CD4-positive, alpha-beta T cell treated with Interleukin-15 for 4 hours (primary cell): ENCODE measurements at regions not wholly inside any gene's neighbourhood (a gene's known extent, or its start where the extent isn't known, plus 50 kb on each side); places are given as distances from the start of the nearest gene placed in this dataset.

ENCODE experiments used
- DNase-seq: peaks from one replicate; pipeline ENCODE4 v3.0.0-alpha.2; 2020; ENCODE audit warnings: low spot score

DNA sequence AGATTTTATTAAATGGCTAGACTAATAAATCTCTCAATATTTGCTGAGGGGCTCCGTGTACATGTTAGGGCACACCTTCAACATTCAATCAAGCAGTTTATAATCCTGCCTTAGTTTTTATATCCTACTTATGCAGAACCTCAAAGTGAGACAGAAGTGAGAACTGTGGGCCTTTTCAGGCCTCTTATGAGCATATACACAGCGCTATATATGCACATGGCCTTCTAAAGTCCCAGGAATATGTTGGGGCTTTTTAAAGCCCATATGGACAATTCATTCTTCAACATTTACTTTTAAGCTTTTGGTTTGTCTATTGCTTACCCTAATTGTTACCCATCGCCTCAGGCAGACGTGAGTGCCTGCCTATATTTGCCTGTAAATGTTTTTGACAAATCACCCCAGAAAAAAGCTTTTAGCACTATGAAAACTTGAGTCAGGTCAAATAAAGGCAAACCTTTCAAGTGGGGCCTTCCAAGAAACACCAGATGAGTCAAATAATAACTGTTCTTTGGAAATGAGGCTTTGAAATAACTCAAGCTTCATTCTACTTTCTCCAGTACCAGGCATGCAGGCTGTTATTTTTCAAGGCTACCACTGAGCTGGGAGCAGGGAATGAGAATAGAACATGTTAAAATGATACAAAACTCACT is 58.2 kb downstream of the ESM1 start:
- DNase-seq = no peak

DNA sequence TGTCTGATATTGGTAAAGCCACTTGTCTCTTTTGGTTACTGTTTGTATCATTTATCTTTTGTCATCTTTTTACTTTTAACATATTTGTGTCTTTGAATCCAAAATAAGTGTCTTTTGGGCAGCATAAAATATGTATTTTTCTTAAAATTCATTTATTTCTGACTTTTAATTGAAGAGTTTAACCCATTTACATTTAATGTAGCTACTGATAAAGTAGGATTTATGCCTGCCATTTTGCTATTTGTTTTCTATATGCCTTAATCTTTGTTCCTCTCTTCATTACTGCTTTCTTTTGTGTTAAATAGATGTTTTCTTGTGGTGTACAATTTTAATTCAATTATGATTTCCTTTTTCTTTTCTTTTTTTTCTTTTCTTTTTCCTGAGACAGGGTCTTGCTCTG is 60.9 kb downstream of the ESM1 start:
- no peak for DNase-seq

DNA sequence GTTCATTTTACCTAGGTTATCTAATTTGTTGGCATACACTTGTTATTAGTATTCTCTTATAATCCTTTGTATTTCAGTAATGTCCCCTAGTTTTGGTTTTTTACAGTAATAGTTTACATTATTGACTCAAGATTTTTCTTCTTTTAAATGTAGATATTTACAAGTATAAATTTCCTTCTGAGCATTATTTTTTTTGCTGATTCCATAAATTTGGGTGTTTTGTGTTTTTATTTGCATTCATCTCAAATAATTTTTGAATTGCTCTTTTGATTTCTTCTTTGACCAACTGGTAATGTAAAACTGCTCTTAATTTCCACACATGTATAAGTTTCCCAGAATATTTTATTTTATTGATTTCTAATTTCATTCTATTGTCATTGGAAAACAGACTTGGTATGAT is 68.1 kb downstream of the ESM1 start:
- no peak for DNase-seq

DNA sequence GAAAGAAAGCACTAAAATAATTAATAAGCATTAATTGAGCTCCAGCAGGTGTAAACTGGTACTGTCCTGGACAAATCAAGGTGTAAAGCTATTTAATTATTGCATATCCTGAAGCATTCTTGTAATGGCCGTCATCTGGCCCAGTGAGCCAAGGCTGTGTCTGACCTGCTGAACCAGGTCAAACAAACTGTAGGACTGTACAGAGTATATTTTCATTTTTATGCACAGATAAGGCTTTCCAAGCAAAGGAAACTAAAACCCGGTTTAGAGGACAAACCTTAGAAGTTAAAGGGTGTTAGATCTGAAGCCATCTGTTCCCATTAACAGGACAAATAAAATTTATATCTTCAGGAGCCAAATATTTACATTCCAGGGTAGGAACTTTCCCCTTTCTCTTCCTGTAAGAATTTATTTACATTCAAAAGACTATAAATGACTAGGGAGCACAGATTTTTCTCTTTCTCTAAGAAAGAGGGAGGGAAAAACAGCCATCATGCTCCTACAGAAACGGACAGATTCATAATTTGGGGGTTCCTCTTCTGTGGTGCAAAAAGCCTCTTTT is 69.8 kb downstream of the ESM1 start:
- DNase-seq = no peak

DNA sequence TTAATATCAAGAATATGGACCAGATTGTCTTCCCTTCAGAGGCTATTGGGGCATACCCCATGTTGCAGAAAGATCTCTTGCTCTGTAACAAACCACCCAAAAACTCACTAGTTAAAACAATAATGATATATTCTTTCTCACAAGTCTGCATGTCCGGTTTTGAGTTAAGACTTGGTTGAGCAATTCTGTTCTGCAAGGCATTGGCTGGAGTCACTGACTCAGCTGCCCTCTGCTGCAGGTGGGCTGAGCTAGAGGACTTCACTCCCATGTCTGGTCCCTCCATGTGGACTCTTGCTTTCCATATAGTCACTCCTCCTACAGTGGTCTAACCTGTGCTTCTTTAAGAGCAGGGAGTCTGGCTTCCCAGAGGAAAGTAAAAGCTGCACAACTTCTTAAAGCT is 73.4 kb downstream of the ESM1 start:
- no peak for DNase-seq

DNA sequence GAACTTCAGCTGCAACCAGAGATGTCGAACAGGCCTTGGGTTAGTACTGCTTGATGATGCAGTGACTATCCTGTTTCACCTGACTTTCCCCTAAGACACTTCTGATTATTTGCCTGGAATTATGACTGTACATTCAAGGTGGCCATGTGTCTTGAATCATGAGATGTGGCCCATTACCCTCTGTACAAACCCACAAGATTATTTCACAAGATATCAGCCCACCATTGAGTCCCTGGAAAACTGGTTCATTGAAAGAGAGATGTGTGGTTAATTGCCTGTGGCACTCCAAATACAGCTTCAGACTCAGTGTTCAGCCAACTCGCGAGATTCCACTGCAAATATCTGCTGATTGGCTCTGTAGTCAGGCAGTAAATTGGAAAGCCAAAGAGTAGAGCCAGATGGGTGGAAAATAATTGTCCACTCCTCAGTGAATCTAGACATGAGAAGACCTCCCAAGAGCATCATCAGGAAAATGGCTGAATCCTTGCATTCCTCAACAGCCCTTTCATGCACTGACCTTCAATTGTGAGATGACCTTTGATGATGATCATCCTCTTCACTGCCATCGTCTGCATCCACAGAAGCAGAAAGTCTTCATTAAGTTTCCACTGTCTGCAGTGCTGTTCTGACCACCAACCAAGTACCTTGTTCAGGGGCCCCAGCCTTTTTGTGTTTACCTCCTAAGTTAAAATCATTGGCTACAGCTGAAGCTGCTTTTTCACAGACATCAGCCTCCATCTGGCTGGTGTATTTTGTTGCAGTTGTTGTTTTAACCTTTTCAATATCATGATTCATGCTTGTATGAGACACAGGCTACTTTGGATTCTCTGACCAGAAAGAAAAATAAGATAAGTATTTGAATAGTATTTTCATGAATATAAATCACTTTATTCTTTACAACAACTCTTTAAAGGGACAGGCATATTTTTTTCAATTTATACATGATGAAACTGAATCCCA is 75.2 kb downstream of the ESM1 start:
- no peak for DNase-seq

DNA sequence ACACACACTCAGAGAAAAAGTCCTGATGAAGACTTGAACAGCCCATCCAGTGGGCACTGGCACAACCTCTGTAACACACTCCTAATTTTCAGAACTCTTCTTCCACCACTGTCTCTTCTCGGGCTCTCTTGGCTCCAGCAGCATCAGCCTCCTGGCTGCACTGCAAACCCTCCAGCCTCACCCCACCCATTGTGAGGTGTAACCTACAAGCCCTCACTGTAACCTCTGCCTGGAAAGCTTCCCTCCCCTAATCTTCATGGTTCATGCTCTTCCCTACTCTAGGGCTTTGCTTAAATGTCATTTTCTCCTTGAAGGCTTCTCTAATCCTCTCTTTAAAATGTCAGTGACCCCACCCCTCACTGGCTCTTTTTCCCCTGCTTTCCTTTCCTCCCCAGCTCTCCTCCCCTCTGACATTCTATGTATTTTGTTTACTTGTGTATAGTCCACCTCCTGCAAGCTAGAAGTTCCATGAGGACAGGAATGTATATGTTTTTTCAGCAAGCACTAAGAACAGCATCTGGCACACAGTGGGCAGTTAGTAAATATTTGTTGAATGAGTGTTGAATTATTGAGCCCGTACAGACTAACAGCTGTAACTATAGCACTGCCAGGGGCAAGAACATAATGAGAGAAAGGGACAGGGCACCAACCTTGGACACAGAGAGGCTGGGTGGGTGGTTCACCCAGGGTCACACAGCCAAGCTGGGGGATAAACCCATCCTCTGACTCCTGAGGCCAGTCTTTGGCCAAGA is 76.4 kb downstream of the ESM1 start:
- DNase-seq = no peak

DNA sequence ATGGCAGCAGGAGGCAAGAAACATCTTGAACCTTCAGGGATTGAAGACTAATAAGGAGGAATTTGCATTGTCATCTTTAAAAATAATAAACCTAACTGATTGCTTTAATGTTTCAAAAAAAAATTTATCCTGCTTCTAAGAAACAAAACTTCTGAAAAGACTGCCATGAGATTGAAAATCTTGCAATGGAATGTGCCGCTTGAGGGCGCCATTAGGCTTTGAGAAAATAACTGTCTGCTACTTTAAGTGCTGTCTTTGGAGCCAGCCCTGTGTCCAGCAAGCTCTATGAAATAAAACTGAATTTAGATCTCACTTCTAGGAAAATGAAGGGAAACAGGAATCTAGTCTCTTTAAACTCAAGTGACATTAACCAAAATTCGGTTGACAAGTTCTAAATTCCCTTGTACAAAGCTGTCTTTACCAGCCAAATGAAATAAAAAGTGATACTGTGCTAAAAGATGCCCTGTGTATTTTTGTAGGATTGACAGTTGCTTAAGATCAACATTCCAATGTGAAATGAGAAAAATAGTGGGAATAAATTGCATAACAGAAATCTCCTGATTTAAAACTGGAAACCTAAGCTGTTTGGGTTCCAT is 79.4 kb downstream of the ESM1 start:
- peak; percentile 65 for DNase-seq

DNA sequence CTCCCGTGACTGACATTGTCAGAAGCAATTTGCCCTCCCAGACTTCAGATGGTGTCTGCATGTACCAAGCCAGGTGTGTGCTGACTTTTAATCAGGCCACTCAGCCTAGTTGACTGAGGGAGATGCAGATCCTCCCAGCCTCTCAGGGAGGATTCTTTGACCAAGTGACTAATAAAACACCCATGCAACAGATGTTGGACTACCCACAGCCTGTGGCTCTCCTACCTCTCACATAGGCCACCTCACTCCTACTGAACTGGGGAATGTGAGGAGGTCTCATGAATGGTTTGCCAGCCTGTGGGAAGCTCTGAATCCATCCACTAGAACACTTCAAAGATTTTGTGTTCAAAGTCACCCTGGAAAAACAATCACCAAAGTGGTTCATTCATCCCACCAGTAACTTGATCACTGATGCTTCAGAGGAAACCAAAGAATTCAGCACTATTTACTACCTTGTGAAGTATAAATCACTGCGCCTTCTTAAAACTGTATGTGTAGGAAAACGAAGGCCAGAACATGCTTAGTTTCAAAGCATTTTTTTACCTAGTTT is 80.1 kb downstream of the ESM1 start:
- DNase-seq = no peak

DNA sequence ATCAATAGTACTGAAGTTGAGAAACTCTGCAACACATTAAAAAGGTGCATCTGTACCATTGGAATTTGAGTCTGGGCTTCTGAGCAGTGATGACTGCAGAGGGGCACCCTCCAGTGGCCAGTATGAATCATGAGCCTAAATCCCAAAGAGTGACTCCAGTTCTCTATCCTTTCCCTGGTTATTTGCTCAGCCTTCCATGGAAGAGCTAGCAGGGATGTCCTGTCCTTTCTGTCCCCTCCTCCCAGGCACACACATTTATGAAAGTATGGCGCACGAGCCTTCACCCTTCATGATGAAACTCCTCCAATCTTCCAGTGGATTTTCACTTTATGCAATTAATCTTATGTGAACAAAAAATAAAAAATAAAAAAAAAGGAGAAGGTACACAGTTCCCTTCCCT is 81.0 kb downstream of the ESM1 start:
- no peak for DNase-seq

DNA sequence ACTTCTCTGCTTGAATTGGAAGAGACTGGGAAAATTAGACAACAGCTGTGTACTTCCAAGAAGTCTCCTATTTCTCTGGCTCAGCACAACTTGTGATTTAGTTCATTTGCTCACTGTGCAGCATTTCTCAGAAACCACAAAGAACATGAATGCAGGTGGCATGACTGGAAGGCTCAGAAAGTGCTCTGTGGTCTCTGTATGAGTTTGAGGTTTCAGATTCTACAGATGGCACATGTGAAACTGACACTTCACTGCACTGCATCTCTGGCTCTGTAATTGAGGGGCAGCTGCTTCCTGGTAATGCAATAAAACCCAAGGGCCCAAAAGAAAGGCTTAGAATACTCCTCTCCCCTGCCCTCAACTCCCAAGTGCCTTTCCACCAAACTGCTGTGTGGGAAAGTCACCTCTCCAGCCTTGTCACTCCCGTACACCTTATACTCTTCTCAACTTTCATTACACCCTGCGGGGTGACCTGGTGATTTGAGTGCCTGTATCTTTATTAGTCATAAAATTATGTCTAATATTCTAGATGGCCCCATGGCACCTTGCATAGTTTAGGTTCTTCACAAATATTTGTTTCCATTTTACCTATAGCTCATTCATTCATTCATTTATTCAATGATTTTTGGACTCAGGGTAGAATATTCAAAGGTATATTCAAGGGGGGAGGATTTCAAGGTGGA is 82.5 kb downstream of the ESM1 start:
- peak; percentile 12 for DNase-seq

DNA sequence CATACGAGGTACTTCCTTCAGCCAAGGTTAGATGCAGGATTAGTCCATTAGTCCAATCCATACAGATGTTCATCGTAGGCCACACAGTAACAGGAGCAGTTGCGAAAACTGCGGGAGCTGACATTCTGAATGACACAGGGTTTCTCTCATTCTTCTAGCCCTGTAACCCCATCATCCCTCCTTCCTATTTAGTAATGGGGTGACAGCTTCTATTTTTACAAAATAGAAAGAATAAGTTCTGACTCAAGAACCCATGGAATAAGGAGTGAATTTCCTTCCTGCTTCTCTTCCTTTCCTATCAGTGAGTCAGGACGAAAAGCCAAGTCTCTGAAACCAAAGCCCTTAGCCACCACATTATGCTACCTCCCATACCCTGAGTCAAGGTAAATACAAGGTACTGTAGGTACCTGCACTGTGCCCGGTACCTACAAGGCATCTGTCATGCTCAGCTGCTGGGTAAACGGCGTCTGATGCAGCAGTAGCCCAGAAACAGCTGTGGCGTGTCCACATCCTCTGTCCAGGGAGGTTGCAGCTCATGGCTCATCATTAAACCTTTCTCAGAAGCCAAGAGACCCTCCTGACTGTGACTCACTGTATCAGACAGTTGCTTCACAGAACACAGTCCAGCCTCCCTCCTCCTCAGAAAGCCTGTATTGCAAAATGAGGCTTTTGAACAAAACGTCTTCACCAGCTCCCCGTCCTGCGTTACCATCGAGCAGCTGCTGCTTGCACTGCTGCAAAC is 84.2 kb downstream of the ESM1 start:
- no peak for DNase-seq

DNA sequence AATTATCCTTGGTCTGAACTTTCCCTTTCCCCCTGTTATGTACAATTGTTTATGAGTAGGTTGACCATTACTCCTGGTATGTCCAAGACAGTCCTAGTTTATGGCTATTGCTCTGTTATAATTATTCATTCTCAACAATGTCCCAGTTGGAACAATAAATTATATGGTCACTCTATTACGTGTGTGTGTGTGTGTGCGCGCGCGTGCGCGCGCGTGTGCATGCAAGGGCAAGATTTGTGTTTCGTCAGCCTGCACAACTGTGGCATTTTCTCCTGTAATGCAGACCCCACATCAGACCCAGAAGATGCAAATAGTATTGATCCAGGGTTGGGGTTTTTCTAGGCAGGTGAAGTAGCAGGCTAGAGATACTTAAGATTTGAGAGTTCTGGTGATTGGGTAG is 88.4 kb downstream of the ESM1 start:
- DNase-seq = no peak

DNA sequence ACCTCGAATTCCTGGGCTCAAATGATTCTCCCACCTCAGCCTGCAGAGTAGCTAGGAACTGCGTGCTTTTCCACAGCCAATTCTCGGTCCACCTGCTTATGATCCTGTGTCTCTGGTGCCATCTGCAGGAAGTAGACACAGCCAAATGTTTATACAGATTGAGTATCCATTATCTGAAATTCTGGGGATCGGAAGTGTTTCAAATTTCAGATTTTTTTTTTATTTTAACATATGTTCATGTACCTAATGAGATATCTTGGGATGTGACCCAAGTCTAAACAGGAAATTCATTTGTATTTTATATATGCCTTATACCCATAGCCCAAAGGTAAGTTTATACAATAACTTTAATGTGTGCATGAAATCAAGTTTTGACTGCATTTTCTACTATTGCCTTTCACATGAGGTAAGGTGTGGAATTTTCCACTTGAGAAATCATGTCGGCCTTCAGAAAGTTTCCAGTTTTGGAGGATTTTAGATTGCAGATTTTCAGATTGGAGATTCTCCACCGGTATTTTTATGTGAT is 89.5 kb downstream of the ESM1 start:
- no peak for DNase-seq

DNA sequence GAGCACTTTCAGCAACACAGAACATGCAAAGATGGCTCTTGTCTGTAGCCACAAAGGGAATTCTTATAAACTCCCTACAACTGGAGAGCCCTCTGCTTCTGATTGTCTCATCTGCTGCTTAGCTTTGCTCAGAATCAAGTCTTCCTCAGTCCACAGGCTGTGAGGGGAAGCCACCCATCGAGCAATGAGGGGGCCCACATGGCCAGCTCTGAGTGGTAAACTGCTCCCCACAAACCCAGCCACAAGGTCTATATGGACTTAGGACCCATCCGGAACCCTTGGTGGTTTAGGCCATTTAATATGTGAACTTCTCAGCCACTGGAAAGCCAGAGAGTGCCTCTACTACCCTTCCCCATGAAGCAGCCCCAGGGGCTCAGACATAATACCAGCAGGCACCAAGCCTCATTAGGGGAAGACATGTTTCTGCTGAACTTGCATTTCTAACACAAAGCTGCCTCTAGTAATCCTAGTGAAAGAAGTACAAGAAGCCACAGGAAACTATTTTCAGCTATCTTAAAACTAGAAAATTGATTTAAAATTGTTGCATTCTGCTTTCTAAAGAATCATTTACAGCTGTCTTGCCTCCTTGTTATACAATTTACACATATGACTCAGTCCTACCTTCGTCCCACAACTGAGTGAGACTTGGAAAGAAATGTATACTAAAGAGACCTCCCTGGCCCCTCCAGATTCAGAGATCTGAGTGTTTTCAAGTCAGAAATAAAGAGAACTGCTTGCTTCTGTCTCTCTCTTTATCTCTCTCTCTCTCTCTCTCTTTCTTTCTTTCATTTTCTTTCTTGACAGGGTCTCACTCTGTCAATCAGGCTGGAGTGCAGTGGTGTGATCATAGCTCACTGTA is 90.2 kb downstream of the ESM1 start:
- no peak for DNase-seq

DNA sequence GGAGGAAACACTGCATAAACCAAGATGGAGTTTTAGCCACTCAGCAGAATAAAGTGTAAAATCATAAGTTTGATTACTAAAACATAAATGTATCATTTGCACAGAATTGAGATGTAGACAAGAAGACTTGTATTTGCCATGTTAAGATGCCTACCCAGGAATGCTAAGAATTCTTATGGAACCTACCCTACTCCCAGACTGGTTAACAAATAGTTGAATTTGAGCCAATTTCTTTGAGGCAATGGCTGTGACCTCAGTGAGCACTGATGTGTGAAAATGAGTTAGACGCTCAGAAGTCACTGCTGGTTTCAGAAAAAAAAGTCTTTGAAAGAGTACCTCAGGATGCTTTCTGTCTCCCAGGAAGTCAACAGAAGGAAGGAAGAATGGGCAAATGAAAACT is 95.6 kb downstream of the ESM1 start:
- DNase-seq = no peak

DNA sequence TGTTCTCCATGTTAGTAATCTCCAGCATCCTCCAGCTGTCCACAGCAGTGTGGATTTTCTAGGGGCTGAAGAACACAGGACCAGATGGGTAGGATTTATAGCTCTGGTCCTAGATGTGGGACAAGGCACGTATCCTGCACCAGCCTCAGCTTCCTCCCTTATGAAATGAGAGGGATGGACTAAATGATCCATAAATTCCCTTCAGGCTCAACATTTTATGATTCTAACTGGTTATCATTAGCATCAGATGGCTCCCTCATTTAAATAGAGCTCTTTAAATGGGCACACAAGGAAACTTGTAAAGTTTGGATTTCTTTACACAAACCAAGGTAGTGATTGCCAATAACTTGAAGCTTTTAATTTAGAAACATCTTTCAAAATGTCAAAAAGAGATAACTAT is 97.7 kb downstream of the ESM1 start:
- DNase-seq = no peak

DNA sequence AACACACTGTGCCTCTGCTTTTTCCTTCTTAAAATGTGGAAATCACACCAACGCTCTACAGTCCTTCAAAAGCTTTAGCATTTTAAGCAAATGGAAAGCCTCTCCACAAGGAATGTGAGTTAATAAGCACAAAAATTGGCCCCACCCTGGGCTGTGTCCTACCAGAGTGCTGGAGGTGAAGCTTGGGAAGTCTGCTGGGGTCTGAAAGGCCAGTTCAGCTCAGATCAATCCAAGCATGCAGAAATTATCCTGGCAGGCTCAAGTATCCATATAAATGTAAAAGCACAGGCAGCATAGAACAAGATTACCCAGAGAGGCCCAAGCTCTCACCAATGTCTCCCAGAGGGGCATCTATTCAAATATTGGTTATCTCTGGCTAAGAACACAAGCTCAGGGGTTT is 98.5 kb downstream of the ESM1 start:
- no peak for DNase-seq

DNA sequence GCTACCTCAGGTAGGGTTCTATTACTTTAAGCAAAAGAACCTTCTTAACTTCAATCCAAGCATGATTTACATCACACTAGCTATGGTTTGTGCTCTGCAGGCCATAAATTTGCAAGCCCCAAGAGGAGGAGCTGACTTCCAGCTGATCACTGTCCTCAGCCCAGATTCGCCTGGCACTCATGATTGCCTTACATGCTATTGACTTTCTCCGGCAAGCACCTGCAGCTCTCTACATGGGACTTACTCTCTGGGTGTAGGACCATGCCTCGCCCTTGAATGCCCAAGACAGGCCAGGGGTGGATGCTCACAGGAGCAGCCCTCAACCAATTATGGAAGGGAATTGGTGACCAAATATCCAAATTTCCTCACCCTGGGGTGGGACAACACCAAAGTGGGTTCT is 99.8 kb downstream of the ESM1 start:
- no peak for DNase-seq
